NCI-H82 (cell line): ENCODE measurements at regions not wholly inside any gene's neighbourhood (a gene's known extent, or its start where the extent isn't known, plus 50 kb on each side); places are given as distances from the start of the nearest gene placed in this dataset.
A peak's percentile ranks its signal among the peaks of the same experiment; 100 is the strongest.

Source experiments
- DNase-seq: peaks from one replicate; lab custom pipeline; 2025; lab: John Stamatoyannopoulos, UW

DNA sequence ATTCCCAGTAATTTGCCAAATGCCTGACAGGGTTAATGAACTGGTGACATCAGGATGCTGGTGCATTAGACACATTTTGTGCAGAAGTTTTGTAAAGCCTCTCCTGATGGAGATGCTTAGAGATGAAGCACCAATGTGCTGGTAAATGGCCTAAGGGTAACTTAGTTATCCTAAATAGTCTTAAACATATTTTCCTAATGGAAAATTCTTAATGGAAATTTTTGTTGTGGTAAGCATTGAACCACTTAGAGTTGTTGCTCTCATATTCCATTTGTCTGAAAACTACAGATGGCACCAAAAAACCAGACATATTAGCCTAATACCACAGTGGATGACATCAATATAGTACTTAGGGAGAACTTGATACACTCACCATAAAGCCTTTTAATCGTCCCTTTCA lies 154.5 kb upstream of the ANK2 start:
- DNase-seq, result peak; percentile 49

DNA sequence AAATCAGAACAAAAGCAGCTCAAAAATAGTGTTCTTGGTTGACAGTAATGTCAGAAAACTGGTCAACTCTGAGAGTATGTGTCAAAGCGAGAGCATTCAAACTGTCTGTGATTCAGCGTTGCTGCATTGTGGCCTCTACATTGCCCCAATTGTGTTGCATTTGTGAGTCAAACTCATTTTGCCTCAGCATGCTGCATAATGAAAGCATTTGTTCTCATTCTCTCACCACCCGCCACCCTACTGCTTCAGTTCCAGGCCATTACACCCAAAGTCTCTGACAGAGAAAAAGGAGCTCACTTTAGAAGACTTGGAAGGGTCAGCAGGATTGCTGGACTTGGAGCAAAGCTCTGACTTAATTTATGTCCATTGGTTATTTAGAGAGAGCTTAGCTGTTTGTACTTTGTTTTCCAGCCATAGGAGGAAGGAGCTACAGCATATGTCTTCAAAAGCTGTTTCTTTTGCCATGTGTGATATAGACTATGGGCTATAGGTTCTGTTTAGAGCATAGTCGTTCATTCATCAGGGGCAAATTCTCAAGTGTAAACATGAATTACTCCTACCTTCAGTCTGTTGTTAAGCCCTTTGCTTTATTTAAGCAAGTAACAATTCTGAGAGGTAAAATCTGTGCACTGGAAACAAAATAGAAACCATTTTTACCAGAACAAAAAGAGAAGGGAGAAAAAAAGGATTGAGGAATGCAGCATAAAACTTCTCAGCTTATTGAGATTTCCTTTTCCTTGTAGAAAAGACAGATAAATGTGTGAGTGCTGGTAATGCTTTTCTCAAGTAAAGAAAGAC lies 153.4 kb upstream of the ANK2 start:
- peak; percentile 23 for DNase-seq

DNA sequence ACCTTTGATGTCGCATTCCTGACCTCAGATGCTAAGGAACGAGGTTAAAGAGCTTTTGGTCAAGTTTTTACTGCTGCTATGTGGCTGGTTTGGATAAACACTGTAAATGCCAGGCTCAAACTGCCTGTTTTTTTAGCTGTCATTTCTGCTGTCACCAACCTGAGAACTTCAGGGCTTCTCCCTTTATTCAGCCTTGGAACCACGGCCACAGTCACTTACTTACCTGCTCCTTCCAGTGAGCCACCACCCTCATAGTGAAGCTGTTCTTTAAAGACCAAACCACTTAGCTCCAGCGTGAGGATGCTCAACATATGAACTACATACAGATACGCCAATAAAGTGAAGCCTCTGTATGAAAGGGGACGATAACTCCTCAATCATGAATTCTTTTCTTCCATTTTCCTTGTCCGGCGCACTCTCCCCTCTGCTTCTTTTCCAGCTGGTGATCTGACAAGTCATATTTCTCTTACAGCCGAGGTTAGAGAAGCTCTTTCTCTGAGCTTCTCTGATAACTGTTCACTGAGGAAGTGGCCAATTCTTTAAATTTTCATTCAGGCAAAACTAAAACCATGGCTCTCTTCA lies 152.8 kb upstream of the ANK2 start:
- DNase-seq, result peak; percentile 65

DNA sequence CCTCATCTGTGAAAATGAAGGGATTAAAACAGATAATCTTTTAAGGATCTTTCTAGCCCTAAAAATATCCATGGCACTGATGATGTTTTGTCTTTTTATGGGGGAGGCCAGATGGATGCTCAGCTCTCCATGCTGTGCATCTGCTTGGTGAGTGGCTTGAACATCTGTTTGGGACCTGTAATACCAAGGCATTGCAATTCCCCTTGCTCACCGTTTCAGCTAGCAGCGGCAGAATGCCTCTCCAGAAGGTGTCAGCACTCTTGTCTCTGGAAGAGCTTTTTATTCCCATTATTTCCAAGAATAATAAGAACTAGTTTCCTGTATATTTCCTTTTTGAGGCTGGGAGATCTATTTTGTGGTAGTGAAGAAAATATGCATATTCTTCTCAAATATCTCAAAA lies 151.9 kb upstream of the ANK2 start:
- peak; percentile 97 for DNase-seq

DNA sequence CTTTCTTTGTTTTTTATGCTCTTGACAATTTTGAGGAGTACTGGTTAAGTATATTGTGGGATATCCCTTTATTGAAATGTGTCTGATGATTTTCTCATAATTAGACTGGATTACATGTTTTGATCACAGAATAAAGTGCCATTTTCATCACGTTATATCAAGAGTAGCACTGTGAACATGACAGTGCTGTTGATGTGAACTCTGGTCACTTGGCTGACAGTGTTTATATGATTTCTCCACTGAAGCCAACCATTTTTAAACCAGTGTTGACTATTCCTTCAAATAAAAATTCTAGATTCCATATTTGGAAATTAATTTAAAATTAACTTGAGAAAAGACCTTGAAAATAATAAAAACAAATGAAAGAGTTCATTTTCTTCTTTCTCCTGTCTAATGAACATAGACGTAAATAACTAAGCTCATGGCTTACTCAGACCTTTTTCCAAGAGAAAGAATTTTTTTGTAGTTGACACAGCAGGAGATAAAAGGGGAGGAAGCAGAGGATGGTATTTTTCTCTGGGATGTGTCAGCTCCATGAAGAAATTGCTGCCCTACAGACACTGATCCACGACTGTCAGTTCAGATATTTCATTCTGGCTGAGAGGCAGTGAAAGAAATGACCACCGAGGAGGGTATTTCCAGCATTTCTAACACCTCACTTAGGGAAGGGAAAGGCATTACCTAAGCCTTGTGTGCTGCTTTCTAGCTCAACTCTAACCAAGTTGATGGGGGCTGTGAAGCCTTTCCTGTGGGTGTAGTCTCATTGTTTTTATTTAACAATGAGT lies 150.9 kb upstream of the ANK2 start:
- DNase-seq, result peak; percentile 39

DNA sequence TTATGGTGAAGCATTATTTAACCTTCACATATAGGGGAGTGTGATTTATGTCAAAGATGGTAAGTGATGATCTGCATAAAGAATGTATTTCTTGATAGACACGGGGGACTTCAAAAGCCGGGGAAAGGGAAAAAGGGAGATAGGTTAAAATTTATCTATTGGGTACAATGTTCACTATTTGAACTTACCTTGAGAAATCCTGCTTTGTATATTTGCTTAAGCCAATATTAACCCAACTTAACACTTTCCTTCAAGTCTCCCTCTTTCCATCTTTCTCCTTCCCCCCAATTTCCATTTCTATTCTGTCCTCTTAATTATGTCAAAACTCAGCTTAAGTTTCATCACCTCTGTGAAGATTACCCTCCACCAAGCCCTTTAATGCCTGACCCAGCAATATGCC lies 149.0 kb upstream of the ANK2 start:
- peak; percentile 15 for DNase-seq

DNA sequence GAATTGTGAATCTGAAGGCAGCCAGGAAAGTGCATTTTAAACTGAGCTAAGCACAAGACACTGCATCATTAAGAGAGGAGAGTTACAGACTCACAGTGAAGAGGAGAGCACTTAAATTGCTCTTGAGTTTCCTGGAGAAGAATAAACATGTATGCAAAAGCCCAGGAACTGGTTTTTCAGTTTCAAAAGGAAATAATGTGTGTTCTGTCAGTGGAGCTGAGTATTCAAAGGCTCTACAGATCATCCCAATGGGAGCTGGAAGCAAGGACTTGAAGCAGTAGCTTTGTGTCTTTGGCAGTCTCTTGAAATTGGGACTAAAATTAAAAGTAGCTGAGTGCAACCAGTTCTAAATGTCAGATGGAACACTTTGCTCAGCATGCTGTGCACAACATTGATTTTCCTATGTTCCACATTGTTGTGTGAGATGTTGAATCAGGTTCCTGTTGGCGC lies 147.5 kb upstream of the ANK2 start:
- no peak for DNase-seq

DNA sequence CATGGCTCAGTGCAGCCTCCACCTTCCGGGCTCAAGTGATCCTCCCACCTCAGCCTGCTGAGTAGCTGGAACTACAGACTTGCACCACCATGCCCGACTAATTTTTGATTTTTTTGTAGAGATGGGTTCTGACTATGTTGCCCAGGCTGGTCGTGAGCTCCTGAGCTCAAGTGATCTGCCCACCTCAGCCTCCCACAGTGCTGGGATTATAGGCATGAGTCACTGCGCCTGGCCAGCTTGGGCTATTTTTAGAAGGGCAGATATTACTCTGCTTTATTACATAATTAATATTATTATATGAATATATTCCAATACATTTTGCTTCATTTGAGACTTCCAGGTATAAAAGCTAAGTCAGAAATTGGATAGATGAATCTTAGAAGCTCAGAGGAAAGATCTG lies 143.7 kb upstream of the ANK2 start:
- no peak for DNase-seq

DNA sequence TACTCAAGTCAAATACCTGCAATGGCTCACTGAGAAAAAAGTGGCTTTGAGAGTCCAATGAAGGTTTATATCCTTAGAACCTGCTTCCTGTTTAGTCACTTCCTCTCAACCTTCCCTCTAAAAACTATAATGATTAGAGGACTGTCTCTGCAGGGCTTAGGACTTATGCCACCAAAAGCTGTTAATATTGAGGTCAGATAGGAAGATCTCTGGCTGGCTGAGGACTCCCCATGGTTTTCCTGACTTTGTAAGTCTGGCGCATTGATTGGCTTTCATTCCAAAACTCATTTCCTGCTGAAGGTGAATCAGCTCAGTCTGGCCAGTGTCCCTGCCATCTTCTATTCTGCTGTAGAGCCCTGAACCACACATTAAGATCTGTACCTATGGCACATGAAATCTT lies 140.9 kb upstream of the ANK2 start:
- DNase-seq, result no peak

DNA sequence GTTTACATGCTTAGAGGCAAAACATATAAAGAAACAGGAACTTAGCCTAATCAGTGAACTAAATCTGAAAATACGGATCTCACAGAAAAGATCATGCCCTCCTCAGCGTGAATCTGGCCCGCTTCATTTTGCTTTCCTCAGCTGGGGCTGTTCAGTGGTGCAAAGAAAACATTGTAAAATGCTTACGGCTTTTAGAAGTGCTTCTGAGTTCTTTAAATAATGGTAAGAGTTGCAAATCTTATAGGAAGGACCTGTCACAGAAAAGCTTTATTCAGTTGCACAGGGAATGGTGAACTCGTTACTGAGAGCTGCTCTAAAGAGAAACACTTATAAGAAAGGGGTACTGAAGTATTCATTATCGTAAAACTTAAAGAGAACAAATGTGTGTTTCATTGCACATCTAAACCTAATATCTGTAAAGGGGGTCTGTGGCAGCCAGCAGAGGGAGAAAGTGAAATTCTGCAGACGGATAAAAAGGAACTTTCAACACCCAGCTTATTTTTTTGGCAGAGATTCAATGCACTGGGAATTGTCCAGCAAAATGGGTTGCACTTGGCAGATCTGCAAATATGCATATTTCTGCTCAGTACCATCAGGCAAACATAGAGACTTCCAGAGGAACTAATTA lies 139.2 kb upstream of the ANK2 start:
- no peak for DNase-seq

DNA sequence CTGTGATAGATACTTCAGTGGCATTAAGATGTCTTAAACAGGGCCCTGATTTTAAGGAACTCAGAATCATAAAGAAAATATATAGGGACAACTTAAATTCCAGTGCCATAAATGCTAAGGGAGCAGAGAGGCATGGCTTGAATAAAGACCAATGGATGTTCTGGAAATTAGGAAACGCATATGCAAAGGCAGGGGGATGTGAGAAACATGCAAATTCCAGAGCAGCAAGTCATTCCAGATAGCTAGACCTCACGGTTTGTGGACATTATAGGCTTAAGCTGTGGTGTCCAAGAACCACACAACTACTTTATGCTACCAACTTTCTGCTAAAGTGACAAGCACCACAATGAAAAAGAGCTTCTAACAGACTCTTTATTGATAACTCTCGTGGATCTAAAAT lies 132.6 kb upstream of the ANK2 start:
- DNase-seq, result no peak

DNA sequence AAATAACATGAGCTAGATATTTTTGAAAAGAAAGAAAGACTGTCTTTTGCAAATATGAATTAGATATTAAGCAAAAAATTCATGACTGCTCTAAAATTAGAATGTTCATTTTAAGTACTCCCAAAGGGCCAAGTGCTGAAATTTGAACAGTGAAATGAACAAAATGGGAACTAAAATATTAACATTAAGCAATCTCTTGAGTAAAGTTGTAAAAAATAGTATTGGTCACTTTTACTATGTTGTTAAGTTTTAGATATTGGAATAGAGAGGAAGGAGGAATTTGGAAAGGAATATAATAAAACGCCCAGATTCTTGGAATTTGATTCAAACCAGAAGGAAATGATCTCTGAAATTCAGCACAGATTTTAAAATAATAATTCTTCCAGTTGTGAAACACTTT lies 125.9 kb upstream of the ANK2 start:
- DNase-seq, result no peak

DNA sequence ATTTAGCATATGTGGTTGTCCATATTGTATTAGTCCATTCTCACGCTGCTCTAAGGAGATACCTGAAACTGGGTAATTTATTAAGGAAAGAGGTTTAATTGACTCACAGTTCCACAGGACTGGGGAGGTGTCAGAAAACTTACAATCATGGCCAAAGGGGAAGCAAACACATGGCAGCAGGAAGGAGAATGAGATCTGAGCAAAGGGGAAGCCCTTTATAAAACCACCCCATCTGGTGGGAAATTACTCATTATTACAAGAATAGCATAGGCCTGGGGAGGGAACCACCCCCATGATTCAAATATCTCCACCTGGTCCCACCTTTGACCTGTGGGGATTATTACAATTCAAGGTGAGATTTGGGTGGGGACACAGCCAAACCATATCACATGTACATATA lies 122.6 kb upstream of the ANK2 start:
- DNase-seq, result no peak

DNA sequence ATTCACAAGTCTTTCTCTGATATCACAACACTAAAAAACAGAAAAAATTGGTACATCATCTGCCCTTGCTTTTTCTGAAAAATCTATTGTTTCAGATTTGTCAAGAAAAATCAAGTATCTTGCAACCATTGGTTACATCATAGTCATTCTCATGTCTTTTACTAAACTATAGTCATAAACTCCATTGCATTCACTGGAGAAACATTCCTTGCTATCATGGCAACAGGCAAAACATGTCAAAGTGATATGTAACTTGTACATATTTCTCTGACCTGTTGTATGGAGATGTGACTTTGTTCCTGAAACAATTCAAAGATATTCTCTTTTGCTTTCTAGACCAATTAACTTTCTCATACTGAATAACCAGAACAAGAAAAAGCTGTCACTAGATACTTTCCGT lies 121.9 kb upstream of the ANK2 start:
- DNase-seq, result no peak

DNA sequence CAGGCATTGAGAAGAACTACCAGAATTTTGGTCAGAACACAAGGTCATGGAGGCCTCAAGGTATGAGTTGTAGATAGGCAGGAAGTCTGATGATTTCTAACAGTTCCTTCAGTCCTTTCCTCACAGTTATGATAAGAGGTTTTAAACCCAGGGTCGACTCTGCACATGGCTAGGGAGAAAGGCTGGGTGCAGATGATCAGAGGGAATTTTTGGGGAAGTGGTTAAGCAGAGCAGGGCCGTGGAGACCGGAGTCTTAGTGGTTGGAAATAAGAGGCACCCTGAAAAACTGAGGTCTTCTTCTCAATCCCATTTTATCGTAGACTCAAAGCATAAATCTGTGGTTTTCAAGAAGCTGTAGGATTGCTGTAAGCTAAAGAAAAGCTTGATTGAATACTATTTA lies 118.5 kb upstream of the ANK2 start:
- DNase-seq, result no peak

DNA sequence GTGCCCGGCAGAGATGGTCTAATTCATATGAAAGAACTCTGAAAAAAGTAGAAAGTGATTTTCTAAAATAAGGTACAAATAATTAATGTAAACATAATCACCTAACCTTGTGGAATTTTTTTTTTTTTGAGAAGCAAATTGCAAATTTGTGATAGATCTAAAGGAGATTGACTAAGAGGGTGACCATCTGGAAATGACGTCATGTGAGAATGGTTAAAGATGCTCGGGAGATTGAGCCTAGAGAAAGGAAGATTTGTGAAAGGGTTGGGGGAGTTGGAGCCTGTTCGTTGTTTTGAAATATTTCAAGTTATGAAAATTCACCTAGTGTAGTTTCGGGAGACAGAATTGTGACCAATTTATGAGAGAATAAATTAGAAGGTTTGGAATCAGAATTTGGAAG lies 115.7 kb upstream of the ANK2 start:
- no peak for DNase-seq

DNA sequence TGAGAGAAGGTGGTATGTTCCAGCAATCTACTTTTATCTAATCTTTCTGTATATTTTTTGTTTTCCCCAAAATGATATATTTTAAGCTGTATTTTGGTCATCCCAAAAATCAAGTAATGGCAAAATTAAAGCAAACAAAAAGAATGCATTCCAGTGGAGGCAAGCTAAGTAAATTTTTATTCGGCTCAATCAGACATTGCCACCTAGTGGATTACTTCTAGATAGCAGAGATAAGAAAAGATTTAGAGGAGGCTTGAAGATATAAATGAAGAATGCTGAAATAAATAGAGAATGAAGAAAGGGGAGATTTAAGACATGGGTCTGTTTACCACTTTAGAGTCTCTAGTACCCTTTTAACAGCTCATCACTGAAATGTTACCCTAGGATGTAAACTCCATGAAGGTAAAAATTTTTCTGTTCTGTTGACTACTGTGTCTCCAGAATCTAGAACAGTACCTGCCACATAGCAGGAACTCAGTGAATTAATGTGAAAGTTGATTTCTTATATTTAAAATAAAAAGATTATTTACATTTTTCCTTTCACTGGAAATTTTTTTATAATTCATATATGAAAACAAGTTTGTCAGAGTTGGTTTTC lies 110.9 kb upstream of the ANK2 start:
- DNase-seq, result peak; percentile 67

DNA sequence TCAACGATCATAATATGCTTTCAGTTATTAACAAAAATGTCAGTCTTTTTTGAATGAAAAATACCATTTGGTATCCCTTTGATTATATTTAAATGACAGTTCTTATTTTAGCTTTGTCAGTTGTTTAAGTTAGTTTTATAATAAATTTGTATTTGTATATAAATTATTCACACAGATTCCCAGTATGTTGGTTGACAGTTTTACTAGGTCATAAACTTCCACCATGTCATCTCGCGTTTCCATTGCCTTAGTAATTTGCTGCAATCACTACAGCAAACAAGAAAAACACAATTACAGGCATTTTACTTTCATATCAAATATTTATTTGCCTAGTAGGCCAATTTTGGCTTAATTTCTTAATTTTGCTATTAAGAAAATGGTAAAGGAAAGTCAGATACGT lies 109.6 kb upstream of the ANK2 start:
- no peak for DNase-seq

DNA sequence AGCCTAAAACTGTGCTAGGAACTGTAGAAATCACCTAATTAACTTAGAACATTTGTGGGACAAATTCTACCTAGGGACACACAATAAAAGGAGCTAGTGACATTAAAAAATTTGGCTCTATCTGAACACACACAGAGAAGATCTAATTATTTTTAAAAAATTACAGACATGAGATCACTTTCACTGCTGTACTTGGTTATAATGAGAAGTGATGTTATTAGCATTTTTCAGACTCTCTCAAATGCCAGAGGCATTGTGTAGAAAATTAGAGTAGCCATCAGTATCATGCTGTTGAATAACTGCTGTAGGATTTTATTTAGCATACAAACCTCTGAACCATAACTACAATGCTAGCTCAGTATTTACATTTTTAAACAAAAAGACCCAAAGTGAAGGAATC lies 109.1 kb upstream of the ANK2 start:
- no peak for DNase-seq

DNA sequence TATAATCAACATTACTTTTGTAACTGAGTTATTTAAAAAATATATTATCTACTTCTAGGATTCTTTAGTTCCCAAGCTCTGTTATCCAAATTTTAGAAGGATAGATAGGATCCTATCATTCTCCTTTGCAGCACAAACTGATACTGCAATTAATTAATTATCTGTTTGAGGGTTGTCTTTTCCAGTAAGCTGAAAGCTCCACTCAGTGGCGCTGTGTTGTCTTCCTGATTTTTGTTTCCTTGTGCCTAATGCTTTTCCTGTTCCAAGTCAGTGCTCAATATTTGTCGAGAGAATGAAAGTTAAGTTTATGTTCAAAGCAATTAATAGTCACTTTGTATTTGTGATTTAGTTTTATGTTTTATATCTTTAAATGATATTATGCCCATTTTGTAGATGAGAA lies 107.4 kb upstream of the ANK2 start:
- peak; percentile 41 for DNase-seq

DNA sequence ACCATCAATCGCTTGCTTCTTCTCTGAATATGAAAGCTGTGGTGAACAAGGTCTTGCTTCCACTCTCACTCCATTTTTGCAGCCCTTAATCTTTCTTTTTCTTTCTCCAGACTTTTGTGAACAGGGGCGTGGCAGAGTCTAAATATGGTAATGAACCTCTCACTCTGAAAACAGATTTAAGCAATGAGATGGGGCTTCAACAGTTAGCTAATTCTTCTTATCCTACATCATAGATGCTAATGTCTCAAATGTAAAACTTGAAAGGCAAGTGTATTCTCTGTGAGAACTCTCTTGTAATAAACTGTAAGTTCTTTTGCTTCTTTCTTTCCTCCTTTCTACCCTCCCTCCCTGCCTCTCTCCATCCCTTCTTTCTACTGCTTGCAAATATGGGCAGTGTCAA lies 106.5 kb upstream of the ANK2 start:
- peak; percentile 8 for DNase-seq

DNA sequence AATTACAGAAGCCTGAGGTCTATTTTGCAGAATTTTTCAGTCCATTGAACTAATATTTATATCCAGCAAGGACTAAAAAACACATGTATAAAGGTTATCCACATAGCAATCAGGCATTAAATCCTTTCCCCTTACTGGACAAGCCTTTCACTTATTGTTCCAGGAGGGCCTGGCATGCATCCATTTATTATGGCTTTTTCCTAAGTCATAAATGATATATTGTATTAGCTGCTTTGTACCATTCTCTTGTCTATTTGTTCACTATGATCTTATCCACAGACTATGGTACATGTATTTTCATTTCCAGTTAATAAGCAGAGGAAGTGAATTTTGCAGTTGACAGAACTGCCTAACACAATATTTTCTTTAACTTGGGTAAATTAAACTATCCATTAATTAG lies 105.4 kb upstream of the ANK2 start:
- no peak for DNase-seq
